ENCODE measurements at regions not wholly inside any gene's neighbourhood (a gene's known extent, or its start where the extent isn't known, plus 50 kb on each side); places are given as distances from the start of the nearest gene placed in this dataset.

- in situ Hi-C loops (cut with HindIII; ENCODE audit: low sequenced_read_pairs): loop anchor here (5.0 kb wide), 1 partner anchor 72 kb away; no protein-coding TSS in a partner anchor
- no peak overlapping the region for H3K4me3 ChIP-seq (ENCODE audit: low read depth, low read length)
- TF ChIP-seq, protein P1, sequence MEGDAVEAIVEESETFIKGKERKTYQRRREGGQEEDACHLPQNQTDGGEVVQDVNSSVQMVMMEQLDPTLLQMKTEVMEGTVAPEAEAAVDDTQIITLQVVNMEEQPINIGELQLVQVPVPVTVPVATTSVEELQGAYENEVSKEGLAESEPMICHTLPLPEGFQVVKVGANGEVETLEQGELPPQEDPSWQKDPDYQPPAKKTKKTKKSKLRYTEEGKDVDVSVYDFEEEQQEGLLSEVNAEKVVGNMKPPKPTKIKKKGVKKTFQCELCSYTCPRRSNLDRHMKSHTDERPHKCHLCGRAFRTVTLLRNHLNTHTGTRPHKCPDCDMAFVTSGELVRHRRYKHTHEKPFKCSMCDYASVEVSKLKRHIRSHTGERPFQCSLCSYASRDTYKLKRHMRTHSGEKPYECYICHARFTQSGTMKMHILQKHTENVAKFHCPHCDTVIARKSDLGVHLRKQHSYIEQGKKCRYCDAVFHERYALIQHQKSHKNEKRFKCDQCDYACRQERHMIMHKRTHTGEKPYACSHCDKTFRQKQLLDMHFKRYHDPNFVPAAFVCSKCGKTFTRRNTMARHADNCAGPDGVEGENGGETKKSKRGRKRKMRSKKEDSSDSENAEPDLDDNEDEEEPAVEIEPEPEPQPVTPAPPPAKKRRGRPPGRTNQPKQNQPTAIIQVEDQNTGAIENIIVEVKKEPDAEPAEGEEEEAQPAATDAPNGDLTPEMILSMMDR (IDR thresholded peaks at IDR 0.05; ENCODE audit: low read depth, low read length, missing control alignments): no peak
- no peak for DNase-seq (ENCODE audit: low read depth)
Measured at GRCh38 chr20:54344832-54345231, 130.6 kb upstream of the DOK5 start.

DNA sequence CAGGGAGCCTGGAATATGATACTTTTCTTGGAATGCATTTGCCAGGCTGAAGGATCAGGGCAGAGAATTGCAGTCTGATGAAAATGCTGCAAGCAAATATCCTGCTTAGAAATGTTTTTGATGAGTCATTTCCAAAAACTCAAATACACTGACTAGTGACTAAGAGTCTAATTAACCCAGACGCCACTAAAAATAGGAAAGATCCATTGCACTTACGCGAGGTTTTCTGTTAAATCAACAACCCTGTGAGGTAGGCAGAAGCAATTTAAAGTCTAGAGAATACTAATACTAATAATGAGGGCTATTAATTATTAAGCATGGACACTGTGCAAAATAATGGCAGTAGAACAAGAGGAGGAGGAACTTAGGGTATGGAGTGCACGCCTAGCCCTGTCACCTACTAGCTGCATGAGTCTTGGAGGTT lies 130.1 kb upstream of the DOK5 start:
- in situ Hi-C loops (cut with HindIII; ENCODE audit: low sequenced_read_pairs): no loop called here

DNA sequence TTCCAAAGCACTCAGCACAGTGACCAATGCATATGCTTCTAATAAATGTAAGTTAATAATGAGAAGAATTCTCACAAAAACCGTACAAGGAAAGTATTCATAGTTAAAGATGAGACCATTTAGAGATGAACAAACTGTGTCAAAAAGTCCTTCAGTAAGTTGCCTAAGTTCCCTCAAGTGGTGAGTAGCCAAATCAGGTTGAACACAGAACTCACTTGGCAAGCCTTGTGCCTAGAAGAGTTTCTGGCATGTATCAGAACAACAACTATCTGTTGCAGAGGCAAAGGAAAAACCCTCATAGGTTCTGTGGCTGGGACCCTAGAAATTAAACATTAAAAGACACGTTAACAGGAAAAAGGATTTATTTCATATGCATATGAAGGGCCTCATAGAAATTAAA lies 129.6 kb upstream of the DOK5 start:
- no peak for DNase-seq (ENCODE audit: low read depth)
- TF ChIP-seq, protein P1 (IDR thresholded peaks at IDR 0.05; ENCODE audit: low read depth, low read length, missing control alignments): no peak
- in situ Hi-C loops (cut with HindIII; ENCODE audit: low sequenced_read_pairs): no loop called here
- H3K4me3 ChIP-seq (ENCODE audit: low read depth, low read length): no peak overlapping the region

More for the DNA sequence above, 130.1 kb upstream of the DOK5 start:
- TF ChIP-seq, protein P1 (IDR thresholded peaks at IDR 0.05; ENCODE audit: low read depth, low read length, missing control alignments): no peak
- peak; percentile 57 for DNase-seq (ENCODE audit: low read depth)
- H3K4me3 ChIP-seq (ENCODE audit: low read depth, low read length): no peak overlapping the region

DNA sequence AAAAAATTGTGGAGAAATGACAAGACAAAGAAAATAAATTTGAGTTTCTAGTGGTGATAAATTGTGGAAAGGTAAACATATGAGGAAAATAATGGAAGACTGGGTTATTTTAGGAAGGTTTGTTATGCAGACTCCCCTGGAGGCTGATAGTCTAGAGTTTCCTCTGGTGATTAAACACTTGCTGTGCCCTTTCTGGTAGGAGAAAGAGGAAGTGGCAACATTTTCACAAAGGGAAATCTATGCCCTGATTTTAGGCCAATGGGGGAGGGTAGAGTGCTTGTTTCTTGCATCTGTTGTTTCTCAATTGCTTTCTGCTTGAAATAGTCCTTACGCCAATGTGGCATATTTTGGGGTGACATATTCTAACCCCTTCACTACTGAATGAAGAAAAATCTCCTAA lies 129.1 kb upstream of the DOK5 start:
- H3K4me3 ChIP-seq (ENCODE audit: low read depth, low read length): no peak overlapping the region
- no peak for DNase-seq (ENCODE audit: low read depth)
- in situ Hi-C loops (cut with HindIII; ENCODE audit: low sequenced_read_pairs): no loop called here
- TF ChIP-seq, protein P1 (IDR thresholded peaks at IDR 0.05; ENCODE audit: low read depth, low read length, missing control alignments): no peak

DNA sequence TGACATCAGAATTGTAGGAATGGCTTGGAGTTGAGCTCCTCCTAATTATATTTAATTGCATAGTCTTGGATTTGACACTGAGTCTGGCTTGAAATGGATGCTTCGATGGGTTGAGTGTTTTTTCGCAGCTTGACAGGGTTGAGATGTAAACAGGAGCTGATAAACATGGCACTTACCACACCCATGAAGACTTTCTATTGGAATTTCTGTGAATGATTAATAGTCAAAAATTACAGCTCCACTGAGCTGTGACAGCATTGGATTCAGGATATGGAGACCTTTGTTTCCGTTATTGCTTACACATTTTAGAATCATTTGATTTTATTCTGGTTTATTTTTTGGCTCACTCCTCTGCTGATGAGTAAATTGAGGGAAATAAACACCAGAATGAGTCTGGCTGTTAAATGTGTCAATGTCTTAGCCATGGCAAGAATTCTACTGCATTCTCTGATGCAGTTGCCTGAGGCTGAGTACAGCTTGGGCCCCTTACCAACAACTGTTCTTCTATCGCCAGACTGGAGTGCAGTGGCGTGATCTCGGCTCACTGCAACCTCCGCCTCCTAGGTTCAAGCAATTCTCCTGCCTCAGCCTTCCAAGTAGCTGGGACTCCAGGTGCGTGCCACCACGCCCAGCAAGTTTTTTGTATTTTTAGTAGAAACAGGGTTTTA lies 128.1 kb upstream of the DOK5 start:
- TF ChIP-seq, protein P1 (IDR thresholded peaks at IDR 0.05; ENCODE audit: low read depth, low read length, missing control alignments): no peak
- DNase-seq (ENCODE audit: low read depth): no peak
- in situ Hi-C loops (cut with HindIII; ENCODE audit: low sequenced_read_pairs): no loop called here
- no peak overlapping the region for H3K4me3 ChIP-seq (ENCODE audit: low read depth, low read length)

DNA sequence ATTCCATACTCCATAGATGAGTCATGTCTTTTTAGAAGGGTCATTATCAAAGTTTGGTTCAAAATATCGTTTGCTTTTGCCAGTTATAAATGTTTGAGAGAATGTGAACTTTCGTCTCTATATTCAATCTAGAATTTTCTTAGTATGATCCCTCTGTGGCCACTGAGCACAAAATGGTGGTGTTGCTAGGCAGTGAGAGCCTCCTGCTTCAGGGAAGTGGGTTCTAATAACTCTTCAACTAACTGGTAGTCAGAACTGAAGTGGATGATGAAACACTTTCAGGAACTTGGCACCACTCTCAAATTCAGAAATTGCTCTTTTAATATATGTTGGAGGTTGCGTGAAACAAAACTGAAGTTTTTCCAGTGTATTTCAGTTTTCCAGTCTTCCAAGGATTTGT lies 125.0 kb upstream of the DOK5 start:
- H3K4me3 ChIP-seq (ENCODE audit: low read depth, low read length): no peak overlapping the region
- DNase-seq (ENCODE audit: low read depth): no peak
- TF ChIP-seq, protein P1 (IDR thresholded peaks at IDR 0.05; ENCODE audit: low read depth, low read length, missing control alignments): no peak
- in situ Hi-C loops (cut with HindIII; ENCODE audit: low sequenced_read_pairs): no loop called here
